T-cell (primary cell): ENCODE measurements at regions not wholly inside any gene's neighbourhood (a gene's known extent, or its start where the extent isn't known, plus 50 kb on each side); places are given as distances from the start of the nearest gene placed in this dataset.

Source experiments
- ATAC-seq, 4 experiments: fragments of 200-7000 bp in 3 of 4; fragments of 150-1000 bp in 1 of 4; cut with Tn5 transposase; replicated peaks in 1 of 4; 1 replicate in 3 of 4; 2 replicates in 1 of 4; pipeline ENCODE4 v1.10.0; 2021; ENCODE audit warnings: moderate library complexity in 3 of 4, mild to moderate bottlenecking in 2 of 4, moderate number of reproducible peaks in 1 of 4
- CTCF ChIA-PET, 2 donors: fragments of 300-600 bp; sonication (Branson Sonifier 250); formaldehyde crosslinking; loops; one replicate each; lab custom pipeline; 2022; ENCODE audit warnings: antibody characterized with exemption in 2 of 2; lab: Charles Lee
- POLR2A ChIA-PET, 2 donors: fragments of 300-600 bp; sonication (Branson Sonifier 250); formaldehyde crosslinking; loops; one replicate each; lab custom pipeline; 2022; ENCODE audit warnings: antibody characterized with exemption in 2 of 2; lab: Charles Lee
- DNase-seq, 35 experiments: peaks; one replicate each; pipeline versions ENCODE4 v3.0.0 to v3.0.0-alpha.2; 2013 to 2023
- H3K27ac ChIP-seq: one replicate; pipeline ENCODE4 v1.5.1; 2013; ENCODE audit warnings: low read length
- H3K27me3 ChIP-seq, 2 experiments: replicated peaks in 1 of 2; 1 replicate in 1 of 2; 2 replicates in 1 of 2; pipeline versions ENCODE4 v1.6.1 to v1.7.0; 2013; ENCODE audit warnings: low read length in 1 of 2, mixed read lengths in 1 of 2; ENCODE audit not compliant: control insufficient read depth in 2 of 2, insufficient read depth in 2 of 2; ENCODE audit errors: extremely low read depth in 1 of 2
- H3K36me3 ChIP-seq, 2 donors: 1 replicate in 1 of 2; 2 replicates in 1 of 2; pipeline versions ENCODE4 v1.6.1 to v1.7.0; 2013; ENCODE audit warnings: low read length in 1 of 2; ENCODE audit not compliant: control insufficient read depth in 2 of 2, insufficient read depth in 1 of 2; ENCODE audit errors: extremely low read depth in 1 of 2
- H3K4me1 ChIP-seq, 2 experiments: 1 replicate in 1 of 2; 2 replicates in 1 of 2; pipeline versions ENCODE4 v1.6.1 to v1.7.0; 2013; ENCODE audit warnings: low read length in 2 of 2, mixed read lengths in 1 of 2; ENCODE audit not compliant: insufficient read depth in 2 of 2, control insufficient read depth in 1 of 2; ENCODE audit errors: extremely low read depth in 1 of 2
- H3K4me3 ChIP-seq, 2 donors: 1 replicate in 1 of 2; 2 replicates in 1 of 2; pipeline versions ENCODE4 v1.5.1 to v1.7.0; 2013; ENCODE audit warnings: mild to moderate bottlenecking in 2 of 2, low read length in 1 of 2, moderate library complexity in 1 of 2; ENCODE audit not compliant: control insufficient read depth in 1 of 2; ENCODE audit errors: extremely low read depth in 1 of 2
- H3K9me3 ChIP-seq: 2 replicates; pipeline ENCODE4 v1.7.0; 2013
- H3K27ac Mint-ChIP-seq, 2 donors: one replicate each; pipeline ENCODE4 v1.8.0; 2020 to 2021; ENCODE audit warnings: mild to moderate bottlenecking in 2 of 2, mixed read lengths in 2 of 2
- H3K27me3 Mint-ChIP-seq, 2 donors: one replicate each; pipeline ENCODE4 v1.8.0; 2021 to 2022; ENCODE audit warnings: mixed read lengths in 2 of 2
- H3K36me3 Mint-ChIP-seq: one replicate; pipeline ENCODE4 v1.8.0; 2021; ENCODE audit warnings: mixed read lengths
- H3K4me1 Mint-ChIP-seq, 3 donors: one replicate each; pipeline ENCODE4 v1.8.0; 2020 to 2022; ENCODE audit warnings: mixed read lengths in 3 of 3, mild to moderate bottlenecking in 1 of 3
- H3K4me3 Mint-ChIP-seq, 3 donors: one replicate each; pipeline ENCODE4 v1.8.0; 2020 to 2022; ENCODE audit warnings: mild to moderate bottlenecking in 3 of 3, mixed read lengths in 3 of 3, moderate library complexity in 3 of 3
- H3K9me3 Mint-ChIP-seq, 3 donors: one replicate each; pipeline ENCODE4 v1.8.0; 2020 to 2022; ENCODE audit warnings: mixed read lengths in 3 of 3
- WGBS: methylation state at CpG from one replicate; pipeline ENCODE4 v1.1.5; 2013; ENCODE audit warnings: missing lambda C conversion rate; ENCODE audit not compliant: insufficient coverage; 5-methylcytosine and 5-hydroxymethylcytosine counted together

DNA sequence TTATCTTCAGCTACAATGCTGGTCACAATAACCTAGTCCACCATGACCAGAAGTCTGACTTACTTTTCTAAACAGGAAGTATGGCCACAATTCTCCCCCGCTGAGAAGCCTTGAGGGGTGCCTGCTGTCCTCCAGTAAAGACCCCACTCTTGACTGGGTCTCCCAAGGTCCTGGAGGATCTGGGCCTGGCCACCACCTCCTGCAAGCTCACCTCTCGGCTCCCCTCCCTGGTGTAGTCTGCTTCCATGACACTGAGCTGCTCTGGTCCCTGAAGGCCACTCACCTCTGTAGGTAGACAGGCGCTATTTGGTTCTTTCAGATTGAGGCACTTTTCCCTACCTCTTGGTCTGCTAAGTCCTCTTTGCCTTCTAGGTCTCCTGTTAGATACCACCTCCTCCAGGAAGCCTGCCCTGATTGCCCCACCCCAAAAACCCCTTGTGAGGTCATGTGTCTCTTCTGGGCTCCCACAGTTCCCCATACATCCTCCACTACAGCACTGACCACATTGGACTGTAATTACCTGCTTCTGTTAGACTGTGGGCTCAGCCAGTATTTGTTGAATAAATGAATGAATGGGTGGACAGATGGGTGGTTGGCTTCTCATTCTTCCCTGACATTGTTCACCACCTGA is 62.6 kb upstream of the IER5L start:
- no peak overlapping the region for H3K4me3 Mint-ChIP-seq
- H3K9me3 Mint-ChIP-seq, result no peaks in the 10 kb centered on the region
- Histone ChIP-seq H3K36me3 (no peaks in the 10 kb centered on the region), H3K9me3 (no peaks in the 10 kb centered on the region), H3K4me1 (peaks cover 9 to 28% of the 10 kb centered on the region in 2 experiments), H3K4me3 (no peak overlapping the region), H3K27ac (no peak overlapping the region), H3K27me3 (no peaks in the 10 kb centered on the region)
- no peaks in the 10 kb centered on the region for H3K36me3 Mint-ChIP-seq
- 90% methylated on average over 3 of the region's 3 CpGs for WGBS
- ChIA-PET CTCF (interaction anchor here (0.6 to 1.0 kb wide), 2 partner anchors 8 to 68 kb away, joined by 3 to 4 read pairs; no protein-coding TSS in a partner anchor), POLR2A (no interaction called here)
- peak overlapping the region in 1 of 2 donors; percentile 73 for H3K27ac Mint-ChIP-seq
- ATAC-seq (no peak), DNase-seq (no peak)
- no peaks in the 10 kb centered on the region for H3K27me3 Mint-ChIP-seq
- peaks cover 32 to 41% (median 37%) of the 10 kb centered on the region in 3 donors for H3K4me1 Mint-ChIP-seq

DNA sequence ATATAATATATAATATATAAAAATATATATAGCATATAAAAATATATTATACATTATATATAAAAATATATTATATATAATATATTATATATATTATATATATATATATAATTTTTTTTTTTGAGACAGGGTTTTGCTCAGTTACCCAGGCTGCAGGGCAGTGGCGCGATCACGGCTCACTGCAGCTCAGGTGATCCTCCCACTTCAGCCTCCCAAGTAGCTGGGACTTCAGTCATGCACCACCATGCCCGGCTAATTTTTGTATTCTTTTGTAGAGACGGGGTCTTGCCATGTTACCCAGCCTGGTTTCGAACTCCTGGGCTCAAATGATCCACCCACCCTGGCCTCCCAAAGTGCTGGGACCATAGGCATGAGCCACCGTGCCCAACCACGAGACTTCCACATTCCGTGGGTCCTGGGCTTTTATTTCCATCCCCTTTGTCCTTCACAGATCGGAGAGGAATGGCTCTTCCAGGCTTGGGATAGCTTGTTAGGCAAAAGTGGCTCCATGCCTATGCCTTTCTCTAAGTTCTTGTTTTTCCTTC is 62.0 kb upstream of the IER5L start:
- no peak for DNase-seq
- CTCF ChIA-PET, result interaction anchor here in 1 of 2 donors (1.0 kb wide), 1 partner anchor 9 kb away, joined by 4 read pairs; no protein-coding TSS in a partner anchor
- H3K4me3 Mint-ChIP-seq, result no peak overlapping the region

GRCh38 chr9:129237803-129238202 is 59.7 kb upstream of the IER5L start:
- no peak for DNase-seq
- Mint-ChIP-seq H3K4me1 (peaks cover 59 to 63% (median 59%) of the 10 kb centered on the region in 3 donors), H3K9me3 (peaks cover 0 to 7% (median 4%) of the 10 kb centered on the region in 3 donors), H3K4me3 (peak overlapping the region; percentile 84 to 90 (median 89)), H3K36me3 (peaks cover 3% of the 10 kb centered on the region), H3K27me3 (no peaks in the 10 kb centered on the region), H3K27ac (peak overlapping the region; percentile 94 to 98)
- no peaks in the 10 kb centered on the region for H3K9me3 ChIP-seq
- ChIA-PET POLR2A (interaction anchor here in 1 of 2 donors (0.7 kb wide), 1 partner anchor 22 kb away, joined by 3 read pairs; no protein-coding TSS in a partner anchor), CTCF (interaction anchor here (0.6 to 1.1 kb wide), 2 partner anchors 64 to 577 kb away, joined by 4 to 13 read pairs; no protein-coding TSS in a partner anchor)
- no peak for ATAC-seq
- no CpG with 5 or more reads among the region's 2 CpGs for WGBS
- no peaks in the 10 kb centered on the region for H3K27me3 ChIP-seq
- H3K4me3 ChIP-seq, result peak overlapping the region; percentile 50 to 71
- H3K36me3 ChIP-seq, result no peaks in the 10 kb centered on the region
- peak overlapping the region; percentile 68 for H3K27ac ChIP-seq
- peaks cover 17 to 54% of the 10 kb centered on the region in 2 experiments for H3K4me1 ChIP-seq

More for the DNA sequence above, 62.0 kb upstream of the IER5L start:
- H3K36me3 ChIP-seq, result no peaks in the 10 kb centered on the region
- Mint-ChIP-seq H3K27ac (no peak overlapping the region), H3K4me1 (peaks cover 39 to 48% (median 44%) of the 10 kb centered on the region in 3 donors), H3K27me3 (no peaks in the 10 kb centered on the region), H3K9me3 (no peaks in the 10 kb centered on the region), H3K36me3 (no peaks in the 10 kb centered on the region)
- no peak overlapping the region for H3K27ac ChIP-seq
- H3K27me3 ChIP-seq, result no peaks in the 10 kb centered on the region
- no peak for ATAC-seq
- WGBS, result 89% methylated on average over 5 of the region's 10 CpGs
- H3K4me3 ChIP-seq, result no peak overlapping the region
- POLR2A ChIA-PET, result no interaction called here
- H3K4me1 ChIP-seq, result peaks cover 15 to 35% of the 10 kb centered on the region in 2 experiments
- no peaks in the 10 kb centered on the region for H3K9me3 ChIP-seq

DNA sequence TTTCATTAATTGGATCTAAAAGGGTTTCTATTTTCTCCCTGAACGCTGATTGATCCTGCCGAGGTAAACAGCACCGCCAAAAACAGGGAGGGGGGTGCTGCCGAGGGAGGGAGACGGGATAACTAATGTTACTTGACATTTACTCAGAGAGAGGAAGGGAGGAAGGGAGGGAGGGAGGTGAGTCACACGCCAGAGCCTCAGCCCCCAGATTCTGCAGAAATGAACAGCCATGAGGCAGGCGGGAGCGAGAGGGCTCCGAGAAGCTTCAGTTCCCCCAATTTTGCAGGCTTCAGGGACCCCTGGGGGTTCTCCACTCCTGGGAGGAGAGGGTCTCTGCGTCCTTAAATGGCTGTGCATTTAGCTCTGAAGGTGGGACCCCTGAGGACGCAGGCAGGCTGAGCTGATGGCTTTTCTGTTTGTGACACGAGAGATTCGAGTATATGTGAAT is 59.1 kb upstream of the IER5L start:
- H3K4me3 Mint-ChIP-seq, result peak overlapping the region; percentile 84 to 90 (median 89)
- peak; percentile 50 to 72 (median 68) for ATAC-seq
- H3K27me3 ChIP-seq, result no peaks in the 10 kb centered on the region
- H3K27ac ChIP-seq, result peak overlapping the region; percentile 68
- peaks cover 0 to 9% (median 7%) of the 10 kb centered on the region in 3 donors for H3K9me3 Mint-ChIP-seq
- peaks cover 17 to 54% of the 10 kb centered on the region in 2 experiments for H3K4me1 ChIP-seq
- ChIA-PET CTCF (interaction anchor here (0.6 to 1.1 kb wide), 2 partner anchors 63 to 576 kb away, joined by 4 to 13 read pairs; no protein-coding TSS in a partner anchor), POLR2A (no interaction called here)
- H3K36me3 Mint-ChIP-seq, result peaks cover 3% of the 10 kb centered on the region
- no peaks in the 10 kb centered on the region for H3K27me3 Mint-ChIP-seq
- H3K4me3 ChIP-seq, result peak overlapping the region; percentile 50 to 71
- peak in 14 of 35 experiments; percentile 12 to 72 (median 32) for DNase-seq
- peaks cover 59 to 69% (median 61%) of the 10 kb centered on the region in 3 donors for H3K4me1 Mint-ChIP-seq
- WGBS, result 18% methylated on average over 8 of the region's 13 CpGs
- H3K9me3 ChIP-seq, result no peaks in the 10 kb centered on the region
- H3K27ac Mint-ChIP-seq, result peak overlapping the region; percentile 94 to 98
- no peaks in the 10 kb centered on the region for H3K36me3 ChIP-seq

- Histone ChIP-seq H3K4me1 (peaks cover 17 to 54% of the 10 kb centered on the region in 2 experiments), H3K27ac (peak overlapping the region; percentile 68), H3K9me3 (no peaks in the 10 kb centered on the region), H3K4me3 (peak overlapping the region; percentile 50 to 71), H3K27me3 (no peaks in the 10 kb centered on the region), H3K36me3 (no peaks in the 10 kb centered on the region)
- H3K27me3 Mint-ChIP-seq, result no peaks in the 10 kb centered on the region
- H3K27ac Mint-ChIP-seq, result peak overlapping the region; percentile 94 to 98
- DNase-seq (peak in 5 of 35 experiments; percentile 13 to 39 (median 22)), ATAC-seq (peak; percentile 26 to 43 (median 32))
- 30% methylated on average over 6 of the region's 15 CpGs for WGBS
- H3K9me3 Mint-ChIP-seq, result peaks cover 0 to 9% (median 7%) of the 10 kb centered on the region in 3 donors
- ChIA-PET CTCF (interaction anchor here in 1 of 2 donors (0.6 to 0.7 kb wide), 2 partner anchors 22 to 810 kb away, joined by 3 read pairs; no protein-coding TSS in a partner anchor), POLR2A (interaction anchor here in 1 of 2 donors (0.5 to 0.7 kb wide), 3 partner anchors 9 to 863 kb away, joined by 3 to 5 read pairs (median 4); partner anchors contain the start of gene PTPA)
- H3K36me3 Mint-ChIP-seq, result peaks cover 3% of the 10 kb centered on the region
- H3K4me3 Mint-ChIP-seq, result peak overlapping the region; percentile 84 to 90 (median 89)
- H3K4me1 Mint-ChIP-seq, result peaks cover 58 to 69% (median 63%) of the 10 kb centered on the region in 3 donors
Observed at GRCh38 chr9:129236441-129237145, 58.5 kb upstream of the IER5L start.
